NB4 (cell line): ENCODE measurements at regions not wholly inside any gene's neighbourhood (a gene's known extent, or its start where the extent isn't known, plus 50 kb on each side); places are given as distances from the start of the nearest gene placed in this dataset.

Source experiments
- DNase-seq: peaks from one replicate; pipeline ENCODE4 v3.0.0; 2010; ENCODE audit warnings: low read depth
- H3K4me3 ChIP-seq: one replicate; pipeline ENCODE4 v1.5.1; 2011; ENCODE audit warnings: mild to moderate bottlenecking, low read depth, low read length, moderate library complexity
- MYC ChIP-seq: IDR thresholded peaks from 2 replicates; pipeline ENCODE4 v1.6.1; 2011; ENCODE audit warnings: low read depth, low read length
- POLR2A ChIP-seq: IDR thresholded peaks from 2 replicates; pipeline ENCODE4 v1.6.1; 2011; ENCODE audit warnings: mild to moderate bottlenecking; ENCODE audit not compliant: insufficient read length; ENCODE audit errors: extremely low read depth
- TF ChIP-seq, protein P1 (sequence below): IDR thresholded peaks from 2 replicates; pipeline ENCODE4 v1.6.1; 2011; ENCODE audit warnings: low read depth, low read length
- TF ChIP-seq, protein P2 (sequence below): IDR thresholded peaks from one replicate; pipeline ENCODE4 v1.5.1; 2012; ENCODE audit warnings: low read depth, low read length

DNA sequence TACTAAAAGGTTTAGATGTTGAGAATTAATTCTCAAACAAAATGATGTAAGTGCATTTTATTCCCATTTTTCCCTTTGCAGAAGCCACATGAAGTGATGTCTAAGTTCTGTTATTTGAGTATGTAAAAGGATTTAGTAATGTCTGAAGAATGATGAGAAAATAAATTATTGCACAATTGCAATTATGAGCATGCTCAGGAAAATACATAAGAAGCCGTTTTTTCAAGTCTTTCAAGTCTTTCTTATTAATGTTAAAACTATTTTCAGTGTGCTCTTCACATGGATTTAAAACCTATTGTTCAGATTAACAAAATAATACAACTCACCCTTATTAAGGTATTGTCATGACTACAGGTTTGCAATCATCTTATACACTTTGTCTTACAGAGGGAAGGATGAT lies 331.4 kb upstream of the NETO1 start:
- no peak overlapping the region for H3K4me3 ChIP-seq
- TF ChIP-seq, protein P1, sequence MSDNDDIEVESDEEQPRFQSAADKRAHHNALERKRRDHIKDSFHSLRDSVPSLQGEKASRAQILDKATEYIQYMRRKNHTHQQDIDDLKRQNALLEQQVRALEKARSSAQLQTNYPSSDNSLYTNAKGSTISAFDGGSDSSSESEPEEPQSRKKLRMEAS: no peak
- TF ChIP-seq MYC (no peak), POLR2A (no peak)
- TF ChIP-seq, protein P2, sequence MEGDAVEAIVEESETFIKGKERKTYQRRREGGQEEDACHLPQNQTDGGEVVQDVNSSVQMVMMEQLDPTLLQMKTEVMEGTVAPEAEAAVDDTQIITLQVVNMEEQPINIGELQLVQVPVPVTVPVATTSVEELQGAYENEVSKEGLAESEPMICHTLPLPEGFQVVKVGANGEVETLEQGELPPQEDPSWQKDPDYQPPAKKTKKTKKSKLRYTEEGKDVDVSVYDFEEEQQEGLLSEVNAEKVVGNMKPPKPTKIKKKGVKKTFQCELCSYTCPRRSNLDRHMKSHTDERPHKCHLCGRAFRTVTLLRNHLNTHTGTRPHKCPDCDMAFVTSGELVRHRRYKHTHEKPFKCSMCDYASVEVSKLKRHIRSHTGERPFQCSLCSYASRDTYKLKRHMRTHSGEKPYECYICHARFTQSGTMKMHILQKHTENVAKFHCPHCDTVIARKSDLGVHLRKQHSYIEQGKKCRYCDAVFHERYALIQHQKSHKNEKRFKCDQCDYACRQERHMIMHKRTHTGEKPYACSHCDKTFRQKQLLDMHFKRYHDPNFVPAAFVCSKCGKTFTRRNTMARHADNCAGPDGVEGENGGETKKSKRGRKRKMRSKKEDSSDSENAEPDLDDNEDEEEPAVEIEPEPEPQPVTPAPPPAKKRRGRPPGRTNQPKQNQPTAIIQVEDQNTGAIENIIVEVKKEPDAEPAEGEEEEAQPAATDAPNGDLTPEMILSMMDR: no peak
- no peak for DNase-seq

DNA sequence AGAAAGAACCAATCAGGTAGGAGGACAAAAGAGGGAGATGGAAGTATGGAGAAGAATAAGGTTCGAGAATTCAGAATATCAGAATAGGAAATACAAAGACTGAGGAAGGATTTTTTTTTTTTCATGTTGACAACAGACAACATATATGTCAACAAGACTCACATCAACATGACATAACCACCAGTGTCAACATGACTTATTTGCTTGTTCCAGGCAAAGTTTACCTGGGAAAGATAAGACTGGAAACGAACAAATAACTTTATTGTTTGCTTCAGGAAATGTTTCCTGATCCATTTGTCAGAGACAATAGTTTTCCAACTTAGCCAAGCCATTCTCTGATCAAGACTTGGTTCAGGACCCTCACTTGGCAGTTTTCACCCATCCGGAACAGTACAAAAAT lies 321.9 kb upstream of the NETO1 start:
- no peak for DNase-seq
- H3K4me3 ChIP-seq: no peak overlapping the region
- TF ChIP-seq, protein P1: no peak
- TF ChIP-seq MYC (no peak), POLR2A (no peak)
- TF ChIP-seq, protein P2: no peak

GRCh38 chr18:73168236-73168635 lies 300.4 kb upstream of the NETO1 start:
- H3K4me3 ChIP-seq: no peak overlapping the region
- no peak for TF ChIP-seq POLR2A
- TF ChIP-seq MYC: no peak
- TF ChIP-seq, protein P2: no peak
- TF ChIP-seq, protein P1: no peak
- no peak for DNase-seq

DNA sequence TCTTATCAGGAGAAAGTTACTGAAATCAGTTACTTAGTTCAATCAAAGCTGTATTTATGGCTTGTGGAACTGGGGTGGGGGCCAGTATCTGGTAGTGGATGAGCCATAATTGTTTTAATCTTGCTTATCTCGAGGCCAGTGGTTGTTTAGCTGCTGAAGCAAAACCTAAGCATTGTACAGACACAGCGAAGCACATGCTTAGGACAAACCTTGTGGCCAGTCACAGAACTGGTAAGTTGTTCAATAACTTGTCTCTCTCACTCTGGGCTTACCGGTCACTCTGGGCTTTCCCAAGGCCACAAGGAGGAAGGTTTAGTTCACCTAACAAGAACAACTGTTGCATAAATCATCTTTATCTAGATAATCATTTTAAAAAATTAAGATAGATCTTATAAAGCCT lies 296.6 kb upstream of the NETO1 start:
- no peak overlapping the region for H3K4me3 ChIP-seq
- DNase-seq: no peak
- TF ChIP-seq MYC: no peak
- TF ChIP-seq, protein P2: no peak
- TF ChIP-seq POLR2A: no peak
- TF ChIP-seq, protein P1: no peak

DNA sequence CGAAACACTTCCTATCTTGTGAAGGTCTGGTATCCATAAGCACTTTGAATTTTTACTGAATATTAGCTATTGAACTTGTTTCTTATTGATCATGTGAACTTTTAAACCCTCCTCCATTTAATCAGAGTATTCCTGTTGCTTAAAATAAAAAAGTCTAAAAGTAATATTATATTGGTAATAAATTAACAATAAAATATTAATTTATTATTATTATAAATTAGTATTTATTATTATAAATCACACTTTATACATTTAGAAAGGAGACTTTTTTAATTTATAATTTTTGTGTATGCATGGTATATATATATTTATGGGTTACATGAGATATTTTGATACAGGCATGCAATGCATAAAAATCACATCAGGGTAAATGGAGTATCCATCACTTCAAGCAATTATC lies 295.4 kb upstream of the NETO1 start:
- H3K4me3 ChIP-seq: no peak overlapping the region
- TF ChIP-seq, protein P2: no peak
- TF ChIP-seq, protein P1: no peak
- TF ChIP-seq POLR2A: no peak
- no peak for DNase-seq

- DNase-seq: no peak
- no peak for TF ChIP-seq POLR2A
- TF ChIP-seq, protein P2: no peak
- TF ChIP-seq MYC: no peak
- H3K4me3 ChIP-seq: no peak overlapping the region
Observed at GRCh38 chr18:73156117-73156516, 288.3 kb upstream of the NETO1 start.
